ENCODE measurements at regions not wholly inside any gene's neighbourhood (a gene's known extent, or its start where the extent isn't known, plus 50 kb on each side); places are given as distances from the start of the nearest gene placed in this dataset.

GRCh38 chr14:98369344-98369743 lies 902.7 kb downstream of the BCL11B start:
- Histone ChIP-seq H3K36me3 (ENCODE audit: low read depth) (no peaks in the 10 kb centered on the region), H3F3A (ENCODE audit: insufficient read depth) (no peaks in the 10 kb centered on the region), H3K4me3 (no peak overlapping the region), H2AFZ (no peak overlapping the region), H3K27ac (no peak overlapping the region), H3K4me1 (ENCODE audit: insufficient read depth) (no peaks in the 10 kb centered on the region), H4K20me1 (ENCODE audit: insufficient read depth) (no peaks in the 10 kb centered on the region), H3K27me3 (replicated peaks; ENCODE audit: insufficient read depth) (no peaks in the 10 kb centered on the region), H3K9me2 (ENCODE audit: insufficient read depth) (no peaks in the 10 kb centered on the region), H3K4me2 (ENCODE audit: unreplicated experiment) (no peak overlapping the region), H3K9me3 (ENCODE audit: low read depth) (no peaks in the 10 kb centered on the region), H3K79me2 (ENCODE audit: insufficient read depth) (no peaks in the 10 kb centered on the region), H3K9ac (no peak overlapping the region)
- WGBS, 2 experiments (ENCODE audit: low coverage in 1 of 2, low lambda C conversion rate in 2 of 2, missing lambda C conversion rate in 2 of 2), result 5 to 6% methylated on average over 2 of the region's 2 CpGs
- DNase-seq, result no peak
- in situ Hi-C loops (cut with MboI), result no loop called here
- TF ChIP-seq EZH2phosphoT487 (IDR thresholded peaks at IDR 0.05; ENCODE audit: insufficient read depth, low read depth) (no peak), EZH2 (IDR thresholded peaks at IDR 0.05; ENCODE audit: insufficient read depth, poor library complexity, severe bottlenecking) (no peak)

GRCh38 chr14:98370352-98370751 lies 901.6 kb downstream of the BCL11B start:
- H3F3A ChIP-seq (ENCODE audit: insufficient read depth), result no peaks in the 10 kb centered on the region
- H3K4me3 ChIP-seq, result no peak overlapping the region
- H3K79me2 ChIP-seq (ENCODE audit: insufficient read depth), result no peaks in the 10 kb centered on the region
- H4K20me1 ChIP-seq (ENCODE audit: insufficient read depth), result no peaks in the 10 kb centered on the region
- no peak for DNase-seq
- no peak overlapping the region for H3K4me2 ChIP-seq (ENCODE audit: unreplicated experiment)
- no peaks in the 10 kb centered on the region for H3K9me2 ChIP-seq (ENCODE audit: insufficient read depth)
- no peak overlapping the region for H3K9ac ChIP-seq
- H3K9me3 ChIP-seq (ENCODE audit: low read depth), result no peaks in the 10 kb centered on the region
- no peaks in the 10 kb centered on the region for H3K36me3 ChIP-seq (ENCODE audit: low read depth)
- H2AFZ ChIP-seq, result no peak overlapping the region
- no peak for TF ChIP-seq EZH2phosphoT487 (IDR thresholded peaks at IDR 0.05; ENCODE audit: insufficient read depth, low read depth)
- no peak for TF ChIP-seq EZH2 (IDR thresholded peaks at IDR 0.05; ENCODE audit: insufficient read depth, poor library complexity, severe bottlenecking)
- in situ Hi-C loops (cut with MboI), result no loop called here
- H3K27me3 ChIP-seq (replicated peaks; ENCODE audit: insufficient read depth), result no peaks in the 10 kb centered on the region
- H3K27ac ChIP-seq, result no peak overlapping the region
- WGBS, 2 experiments (ENCODE audit: low coverage in 1 of 2, low lambda C conversion rate in 2 of 2, missing lambda C conversion rate in 2 of 2), result 3 to 4% methylated on average over 6 of the region's 6 CpGs
- H3K4me1 ChIP-seq (ENCODE audit: insufficient read depth), result no peaks in the 10 kb centered on the region

- H3K27me3 ChIP-seq (replicated peaks; ENCODE audit: insufficient read depth), result no peaks in the 10 kb centered on the region
- no peaks in the 10 kb centered on the region for H3K4me1 ChIP-seq (ENCODE audit: insufficient read depth)
- no peak overlapping the region for H3K9ac ChIP-seq
- no peak overlapping the region for H3K27ac ChIP-seq
- no peaks in the 10 kb centered on the region for H3K9me2 ChIP-seq (ENCODE audit: insufficient read depth)
- H3K9me3 ChIP-seq (ENCODE audit: low read depth), result no peaks in the 10 kb centered on the region
- in situ Hi-C loops (cut with MboI), result no loop called here
- H3K4me3 ChIP-seq, result no peak overlapping the region
- H2AFZ ChIP-seq, result no peak overlapping the region
- WGBS, 2 experiments (ENCODE audit: low coverage in 1 of 2, low lambda C conversion rate in 2 of 2, missing lambda C conversion rate in 2 of 2), result 25% methylated on average over 4 of the region's 4 CpGs
- no peaks in the 10 kb centered on the region for H4K20me1 ChIP-seq (ENCODE audit: insufficient read depth)
- H3K36me3 ChIP-seq (ENCODE audit: low read depth), result no peaks in the 10 kb centered on the region
- TF ChIP-seq EZH2 (IDR thresholded peaks at IDR 0.05; ENCODE audit: insufficient read depth, poor library complexity, severe bottlenecking) (no peak), EZH2phosphoT487 (IDR thresholded peaks at IDR 0.05; ENCODE audit: insufficient read depth, low read depth) (no peak)
- no peak overlapping the region for H3K4me2 ChIP-seq (ENCODE audit: unreplicated experiment)
- no peaks in the 10 kb centered on the region for H3F3A ChIP-seq (ENCODE audit: insufficient read depth)
- H3K79me2 ChIP-seq (ENCODE audit: insufficient read depth), result no peaks in the 10 kb centered on the region
- DNase-seq, result no peak
Observed at GRCh38 chr14:98371141-98371540, 900.9 kb downstream of the BCL11B start.

GRCh38 chr14:98374136-98374535 lies 897.9 kb downstream of the BCL11B start:
- in situ Hi-C loops (cut with MboI), result no loop called here
- H2AFZ ChIP-seq, result no peak overlapping the region

GRCh38 chr14:98375566-98375965 lies 896.4 kb downstream of the BCL11B start:
- Histone ChIP-seq H4K20me1 (ENCODE audit: insufficient read depth) (no peaks in the 10 kb centered on the region), H3K9me2 (ENCODE audit: insufficient read depth) (no peaks in the 10 kb centered on the region), H3K79me2 (ENCODE audit: insufficient read depth) (no peaks in the 10 kb centered on the region), H3K4me2 (ENCODE audit: unreplicated experiment) (no peak overlapping the region), H3K4me1 (ENCODE audit: insufficient read depth) (no peaks in the 10 kb centered on the region), H3K27ac (no peak overlapping the region), H2AFZ (no peak overlapping the region), H3K4me3 (no peak overlapping the region), H3K9me3 (ENCODE audit: low read depth) (no peaks in the 10 kb centered on the region), H3K9ac (no peak overlapping the region), H3F3A (ENCODE audit: insufficient read depth) (no peaks in the 10 kb centered on the region), H3K27me3 (replicated peaks; ENCODE audit: insufficient read depth) (no peaks in the 10 kb centered on the region), H3K36me3 (ENCODE audit: low read depth) (no peaks in the 10 kb centered on the region)
- in situ Hi-C loops (cut with MboI), result no loop called here
- TF ChIP-seq EZH2 (IDR thresholded peaks at IDR 0.05; ENCODE audit: insufficient read depth, poor library complexity, severe bottlenecking) (no peak), EZH2phosphoT487 (IDR thresholded peaks at IDR 0.05; ENCODE audit: insufficient read depth, low read depth) (no peak)
- no peak for DNase-seq
- WGBS, 2 experiments (ENCODE audit: low coverage in 1 of 2, low lambda C conversion rate in 2 of 2, missing lambda C conversion rate in 2 of 2), result 72 to 74% methylated on average over 5 of the region's 5 CpGs

More at GRCh38 chr14:98374136-98374535, 897.9 kb downstream of the BCL11B start:
- Histone ChIP-seq H3K27ac (no peak overlapping the region), H3K4me1 (ENCODE audit: insufficient read depth) (no peaks in the 10 kb centered on the region), H3K79me2 (ENCODE audit: insufficient read depth) (no peaks in the 10 kb centered on the region), H3K9me2 (ENCODE audit: insufficient read depth) (no peaks in the 10 kb centered on the region), H3K9ac (no peak overlapping the region), H3K4me3 (no peak overlapping the region), H3F3A (ENCODE audit: insufficient read depth) (no peaks in the 10 kb centered on the region), H3K27me3 (replicated peaks; ENCODE audit: insufficient read depth) (no peaks in the 10 kb centered on the region), H3K9me3 (ENCODE audit: low read depth) (no peaks in the 10 kb centered on the region), H4K20me1 (ENCODE audit: insufficient read depth) (no peaks in the 10 kb centered on the region), H3K4me2 (ENCODE audit: unreplicated experiment) (no peak overlapping the region), H3K36me3 (ENCODE audit: low read depth) (no peaks in the 10 kb centered on the region)
- DNase-seq, result no peak
- TF ChIP-seq EZH2 (IDR thresholded peaks at IDR 0.05; ENCODE audit: insufficient read depth, poor library complexity, severe bottlenecking) (no peak), EZH2phosphoT487 (IDR thresholded peaks at IDR 0.05; ENCODE audit: insufficient read depth, low read depth) (no peak)
- WGBS, 2 experiments (ENCODE audit: low coverage in 1 of 2, low lambda C conversion rate in 2 of 2, missing lambda C conversion rate in 2 of 2), result 43 to 46% methylated on average over 10 of the region's 10 CpGs

All from GM23248 (cell line).